ENCODE measurements at regions not wholly inside any gene's neighbourhood (a gene's known extent, or its start where the extent isn't known, plus 50 kb on each side); places are given as distances from the start of the nearest gene placed in this dataset.

GRCh38 chr12:11581179-11581755 lies 68.2 kb upstream of the ETV6 start (continued):
- peak; percentile 70; the same call in 1 of the 2 replicates for TF ChIP-seq REST (IDR thresholded peaks at IDR 0.05; ENCODE audit: borderline replicate concordance)
- TF ChIP-seq REST (CRISPR knock-in tag; IDR thresholded peaks at IDR 0.05; ENCODE audit: low read depth): no peak
- TF ChIP-seq HLTF (IDR thresholded peaks at IDR 0.05): no peak
- TF ChIP-seq SMARCA4 (IDR thresholded peaks at IDR 0.05): no peak
- TF ChIP-seq IRF1 (CRISPR knock-in tag; IDR thresholded peaks at IDR 0.05; ENCODE audit: borderline replicate concordance): no peak
- no peak for TF ChIP-seq RNF2 (IDR thresholded peaks at IDR 0.05)
- TF ChIP-seq HDAC6 (IDR thresholded peaks at IDR 0.05; ENCODE audit: low read depth, low read length): no peak

All from K562 (cell line).